ENCODE measurements at regions not wholly inside any gene's neighbourhood (a gene's known extent, or its start where the extent isn't known, plus 50 kb on each side); places are given as distances from the start of the nearest gene placed in this dataset.

DNA sequence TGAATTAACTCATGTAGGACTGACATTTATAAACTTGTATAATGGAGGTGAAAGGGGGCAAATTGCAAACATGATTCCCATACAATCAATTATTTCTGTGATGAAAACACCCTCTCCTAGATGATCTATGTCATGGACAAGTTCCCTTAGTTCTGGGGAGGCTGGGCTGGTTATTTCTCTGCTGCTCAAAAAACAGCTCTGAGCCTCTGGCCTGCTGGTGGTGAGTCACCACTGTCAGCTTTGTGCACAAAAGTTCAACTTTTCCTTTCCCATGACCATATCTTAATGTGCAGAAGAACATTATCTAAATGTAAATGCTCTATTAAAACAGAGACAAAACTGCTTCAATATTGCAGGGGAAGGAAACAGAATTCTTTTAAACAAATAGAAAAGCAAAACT, 85.0 kb downstream of the HMHB1 start:
- TF ChIP-seq, protein P1, sequence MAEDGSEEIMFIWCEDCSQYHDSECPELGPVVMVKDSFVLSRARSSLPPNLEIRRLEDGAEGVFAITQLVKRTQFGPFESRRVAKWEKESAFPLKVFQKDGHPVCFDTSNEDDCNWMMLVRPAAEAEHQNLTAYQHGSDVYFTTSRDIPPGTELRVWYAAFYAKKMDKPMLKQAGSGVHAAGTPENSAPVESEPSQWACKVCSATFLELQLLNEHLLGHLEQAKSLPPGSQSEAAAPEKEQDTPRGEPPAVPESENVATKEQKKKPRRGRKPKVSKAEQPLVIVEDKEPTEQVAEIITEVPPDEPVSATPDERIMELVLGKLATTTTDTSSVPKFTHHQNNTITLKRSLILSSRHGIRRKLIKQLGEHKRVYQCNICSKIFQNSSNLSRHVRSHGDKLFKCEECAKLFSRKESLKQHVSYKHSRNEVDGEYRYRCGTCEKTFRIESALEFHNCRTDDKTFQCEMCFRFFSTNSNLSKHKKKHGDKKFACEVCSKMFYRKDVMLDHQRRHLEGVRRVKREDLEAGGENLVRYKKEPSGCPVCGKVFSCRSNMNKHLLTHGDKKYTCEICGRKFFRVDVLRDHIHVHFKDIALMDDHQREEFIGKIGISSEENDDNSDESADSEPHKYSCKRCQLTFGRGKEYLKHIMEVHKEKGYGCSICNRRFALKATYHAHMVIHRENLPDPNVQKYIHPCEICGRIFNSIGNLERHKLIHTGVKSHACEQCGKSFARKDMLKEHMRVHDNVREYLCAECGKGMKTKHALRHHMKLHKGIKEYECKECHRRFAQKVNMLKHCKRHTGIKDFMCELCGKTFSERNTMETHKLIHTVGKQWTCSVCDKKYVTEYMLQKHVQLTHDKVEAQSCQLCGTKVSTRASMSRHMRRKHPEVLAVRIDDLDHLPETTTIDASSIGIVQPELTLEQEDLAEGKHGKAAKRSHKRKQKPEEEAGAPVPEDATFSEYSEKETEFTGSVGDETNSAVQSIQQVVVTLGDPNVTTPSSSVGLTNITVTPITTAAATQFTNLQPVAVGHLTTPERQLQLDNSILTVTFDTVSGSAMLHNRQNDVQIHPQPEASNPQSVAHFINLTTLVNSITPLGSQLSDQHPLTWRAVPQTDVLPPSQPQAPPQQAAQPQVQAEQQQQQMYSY (CRISPR knock-in tag; IDR thresholded peaks at IDR 0.05), result no peak
- TF ChIP-seq, protein P2, sequence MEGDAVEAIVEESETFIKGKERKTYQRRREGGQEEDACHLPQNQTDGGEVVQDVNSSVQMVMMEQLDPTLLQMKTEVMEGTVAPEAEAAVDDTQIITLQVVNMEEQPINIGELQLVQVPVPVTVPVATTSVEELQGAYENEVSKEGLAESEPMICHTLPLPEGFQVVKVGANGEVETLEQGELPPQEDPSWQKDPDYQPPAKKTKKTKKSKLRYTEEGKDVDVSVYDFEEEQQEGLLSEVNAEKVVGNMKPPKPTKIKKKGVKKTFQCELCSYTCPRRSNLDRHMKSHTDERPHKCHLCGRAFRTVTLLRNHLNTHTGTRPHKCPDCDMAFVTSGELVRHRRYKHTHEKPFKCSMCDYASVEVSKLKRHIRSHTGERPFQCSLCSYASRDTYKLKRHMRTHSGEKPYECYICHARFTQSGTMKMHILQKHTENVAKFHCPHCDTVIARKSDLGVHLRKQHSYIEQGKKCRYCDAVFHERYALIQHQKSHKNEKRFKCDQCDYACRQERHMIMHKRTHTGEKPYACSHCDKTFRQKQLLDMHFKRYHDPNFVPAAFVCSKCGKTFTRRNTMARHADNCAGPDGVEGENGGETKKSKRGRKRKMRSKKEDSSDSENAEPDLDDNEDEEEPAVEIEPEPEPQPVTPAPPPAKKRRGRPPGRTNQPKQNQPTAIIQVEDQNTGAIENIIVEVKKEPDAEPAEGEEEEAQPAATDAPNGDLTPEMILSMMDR (CRISPR knock-in tag; IDR thresholded peaks at IDR 0.05), result no peak
- no peak for TF ChIP-seq ZNF382 (CRISPR knock-in tag; IDR thresholded peaks at IDR 0.05; ENCODE audit: borderline replicate concordance)
- TF ChIP-seq, protein P3, sequence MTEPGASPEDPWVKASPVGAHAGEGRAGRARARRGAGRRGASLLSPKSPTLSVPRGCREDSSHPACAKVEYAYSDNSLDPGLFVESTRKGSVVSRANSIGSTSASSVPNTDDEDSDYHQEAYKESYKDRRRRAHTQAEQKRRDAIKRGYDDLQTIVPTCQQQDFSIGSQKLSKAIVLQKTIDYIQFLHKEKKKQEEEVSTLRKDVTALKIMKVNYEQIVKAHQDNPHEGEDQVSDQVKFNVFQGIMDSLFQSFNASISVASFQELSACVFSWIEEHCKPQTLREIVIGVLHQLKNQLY (CRISPR knock-in tag; IDR thresholded peaks at IDR 0.05), result no peak
- no peak for TF ChIP-seq TCF7L2 (IDR thresholded peaks at IDR 0.05; ENCODE audit: low read depth, low read length)
- no peak for TF ChIP-seq NFIC (IDR thresholded peaks at IDR 0.05; ENCODE audit: low read length)
- no peak for TF ChIP-seq ZNF30 (CRISPR knock-in tag; IDR thresholded peaks at IDR 0.05)
- TF ChIP-seq, protein P4, sequence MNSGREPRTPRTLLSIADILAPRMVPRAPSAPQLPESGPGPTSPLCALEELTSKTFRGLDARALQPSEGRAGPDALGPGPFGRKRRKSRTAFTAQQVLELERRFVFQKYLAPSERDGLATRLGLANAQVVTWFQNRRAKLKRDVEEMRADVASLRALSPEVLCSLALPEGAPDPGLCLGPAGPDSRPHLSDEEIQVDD (CRISPR knock-in tag; IDR thresholded peaks at IDR 0.05; ENCODE audit: borderline replicate concordance), result no peak

All from HepG2 (cell line).